CD4-positive, alpha-beta T cell treated with Interleukin-6 for 4 hours (primary cell): ENCODE measurements at regions not wholly inside any gene's neighbourhood (a gene's known extent, or its start where the extent isn't known, plus 50 kb on each side); places are given as distances from the start of the nearest gene placed in this dataset.

ENCODE experiments used
- DNase-seq: peaks from one replicate; pipeline ENCODE4 v3.0.0-alpha.2; 2020; ENCODE audit warnings: mixed read lengths

GRCh38 chr18:43994381-43994780, 686.3 kb upstream of the SETBP1 start:
- DNase-seq: no peak

- no peak for DNase-seq
These were observed 666.8 kb upstream of the SETBP1 start for GRCh38 chr18:44013871-44014270.

GRCh38 chr18:44025421-44025820, 655.3 kb upstream of the SETBP1 start:
- no peak for DNase-seq

GRCh38 chr18:44028109-44028508, 652.6 kb upstream of the SETBP1 start:
- DNase-seq: no peak

GRCh38 chr18:44031063-44031462, 649.6 kb upstream of the SETBP1 start:
- DNase-seq: no peak

GRCh38 chr18:44033144-44033701, 647.5 kb upstream of the SETBP1 start:
- DNase-seq: no peak

- no peak for DNase-seq
These were observed 645.1 kb upstream of the SETBP1 start for GRCh38 chr18:44035554-44035953.

- DNase-seq: no peak
These were observed 644.2 kb upstream of the SETBP1 start for GRCh38 chr18:44036501-44036900.

- no peak for DNase-seq
These were observed 641.5 kb upstream of the SETBP1 start for GRCh38 chr18:44039216-44039615.

- no peak for DNase-seq
These were observed 640.9 kb upstream of the SETBP1 start for GRCh38 chr18:44039826-44040225.

- no peak for DNase-seq
These were observed 639.1 kb upstream of the SETBP1 start for GRCh38 chr18:44041553-44041952.

GRCh38 chr18:44041961-44042360, 638.7 kb upstream of the SETBP1 start:
- DNase-seq: no peak

GRCh38 chr18:44046376-44046975, 634.2 kb upstream of the SETBP1 start:
- DNase-seq: no peak

- DNase-seq: no peak
These were observed 633.1 kb upstream of the SETBP1 start for GRCh38 chr18:44047585-44047984.

GRCh38 chr18:44048435-44048834, 632.3 kb upstream of the SETBP1 start:
- no peak for DNase-seq

- DNase-seq: no peak
These were observed 631.8 kb upstream of the SETBP1 start for GRCh38 chr18:44048846-44049245.

- no peak for DNase-seq
These were observed 629.7 kb upstream of the SETBP1 start for GRCh38 chr18:44051026-44051425.

- no peak for DNase-seq
These were observed 626.2 kb upstream of the SETBP1 start for GRCh38 chr18:44054514-44054913.

- DNase-seq: no peak
These were observed 620.5 kb upstream of the SETBP1 start for GRCh38 chr18:44060197-44060596.

- DNase-seq: no peak
These were observed 619.2 kb upstream of the SETBP1 start for GRCh38 chr18:44061438-44061837.

GRCh38 chr18:44062345-44062744, 618.3 kb upstream of the SETBP1 start:
- no peak for DNase-seq

GRCh38 chr18:44065206-44065605, 615.5 kb upstream of the SETBP1 start:
- no peak for DNase-seq

GRCh38 chr18:44066541-44066940, 614.1 kb upstream of the SETBP1 start:
- no peak for DNase-seq

- no peak for DNase-seq
These were observed 613.5 kb upstream of the SETBP1 start for GRCh38 chr18:44067186-44067585.

GRCh38 chr18:44075038-44075437, 605.6 kb upstream of the SETBP1 start:
- no peak for DNase-seq
